ENCODE measurements at regions not wholly inside any gene's neighbourhood (a gene's known extent, or its start where the extent isn't known, plus 50 kb on each side); places are given as distances from the start of the nearest gene placed in this dataset.

- H3K27ac ChIP-seq (ENCODE audit: low read depth, low read length): no peak overlapping the region
- no peaks in the 10 kb centered on the region for H3K36me3 ChIP-seq (ENCODE audit: insufficient read depth, low read length)
- no peaks in the 10 kb centered on the region for H3K27me3 ChIP-seq (ENCODE audit: insufficient read depth, low read length)
- no peak for TF ChIP-seq CTCF (IDR thresholded peaks at IDR 0.05; ENCODE audit: extremely low read depth, low read depth, low read length)
- no peak overlapping the region for H3K4me2 ChIP-seq (ENCODE audit: insufficient read depth, low read length)
- no peak overlapping the region for H3K4me3 ChIP-seq (ENCODE audit: insufficient read depth, low read length)
- H4K20me1 ChIP-seq (ENCODE audit: insufficient read depth, low read length): no peaks in the 10 kb centered on the region
- peak; percentile 23 for DNase-seq (ENCODE audit: insufficient read length, low spot score, missing footprints)
- no peaks in the 10 kb centered on the region for H3K79me2 ChIP-seq (ENCODE audit: insufficient read depth, low read length)
- no peak overlapping the region for H2AFZ ChIP-seq (ENCODE audit: low read length)
- H3K4me1 ChIP-seq (ENCODE audit: insufficient read depth, low read length): no peaks in the 10 kb centered on the region
- H3K9me3 ChIP-seq (ENCODE audit: low read depth, low read length): no peaks in the 10 kb centered on the region
Observed at GRCh38 chr2:129492548-129492947, 486.9 kb upstream of the RAB6C start.

DNA sequence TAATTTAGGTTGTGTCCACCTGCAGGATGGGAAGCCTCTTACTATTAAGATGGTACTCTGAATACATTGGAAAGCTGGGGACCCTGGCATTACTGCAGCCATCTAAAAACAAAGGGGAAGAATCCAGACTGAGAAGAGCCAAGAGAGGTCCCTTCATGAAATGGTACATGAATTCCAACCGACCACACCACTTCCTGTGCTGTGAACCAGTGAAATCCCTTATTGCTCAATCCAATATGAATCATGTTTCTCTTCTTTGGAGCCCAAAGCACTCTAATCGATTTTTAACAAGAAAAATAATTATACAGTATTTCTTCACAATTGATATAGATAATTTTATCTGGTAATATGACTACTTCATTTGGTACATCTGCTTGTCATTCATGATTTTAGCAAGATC is 479.7 kb upstream of the RAB6C start:
- Histone ChIP-seq H3K9me3 (ENCODE audit: low read depth, low read length) (no peaks in the 10 kb centered on the region), H3K4me1 (ENCODE audit: insufficient read depth, low read length) (no peaks in the 10 kb centered on the region), H3K36me3 (ENCODE audit: insufficient read depth, low read length) (no peaks in the 10 kb centered on the region), H3K27me3 (ENCODE audit: insufficient read depth, low read length) (no peaks in the 10 kb centered on the region), H4K20me1 (ENCODE audit: insufficient read depth, low read length) (no peaks in the 10 kb centered on the region), H2AFZ (ENCODE audit: low read length) (no peak overlapping the region), H3K4me2 (ENCODE audit: insufficient read depth, low read length) (no peak overlapping the region), H3K79me2 (ENCODE audit: insufficient read depth, low read length) (no peaks in the 10 kb centered on the region), H3K4me3 (ENCODE audit: insufficient read depth, low read length) (no peak overlapping the region), H3K27ac (ENCODE audit: low read depth, low read length) (no peak overlapping the region)
- no peak for DNase-seq (ENCODE audit: insufficient read length, low spot score, missing footprints)
- TF ChIP-seq CTCF (IDR thresholded peaks at IDR 0.05; ENCODE audit: extremely low read depth, low read depth, low read length): no peak

- Histone ChIP-seq H3K4me2 (ENCODE audit: insufficient read depth, low read length) (no peak overlapping the region), H3K4me3 (ENCODE audit: insufficient read depth, low read length) (no peak overlapping the region), H3K27ac (ENCODE audit: low read depth, low read length) (no peak overlapping the region), H2AFZ (ENCODE audit: low read length) (no peak overlapping the region), H3K36me3 (ENCODE audit: insufficient read depth, low read length) (no peaks in the 10 kb centered on the region), H4K20me1 (ENCODE audit: insufficient read depth, low read length) (no peaks in the 10 kb centered on the region), H3K4me1 (ENCODE audit: insufficient read depth, low read length) (no peaks in the 10 kb centered on the region), H3K9me3 (ENCODE audit: low read depth, low read length) (peaks cover 3% of the 10 kb centered on the region), H3K27me3 (ENCODE audit: insufficient read depth, low read length) (no peaks in the 10 kb centered on the region), H3K79me2 (ENCODE audit: insufficient read depth, low read length) (no peaks in the 10 kb centered on the region)
- TF ChIP-seq CTCF (IDR thresholded peaks at IDR 0.05; ENCODE audit: extremely low read depth, low read depth, low read length): no peak
- no peak for DNase-seq (ENCODE audit: insufficient read length, low spot score, missing footprints)
Observed at GRCh38 chr2:129502781-129503180, 476.7 kb upstream of the RAB6C start.

GRCh38 chr2:129504646-129505045 is 474.8 kb upstream of the RAB6C start:
- no peaks in the 10 kb centered on the region for H3K4me1 ChIP-seq (ENCODE audit: insufficient read depth, low read length)
- no peak overlapping the region for H2AFZ ChIP-seq (ENCODE audit: low read length)
- H3K4me3 ChIP-seq (ENCODE audit: insufficient read depth, low read length): no peak overlapping the region
- no peak overlapping the region for H3K4me2 ChIP-seq (ENCODE audit: insufficient read depth, low read length)
- DNase-seq (ENCODE audit: insufficient read length, low spot score, missing footprints): no peak
- H3K79me2 ChIP-seq (ENCODE audit: insufficient read depth, low read length): no peaks in the 10 kb centered on the region
- no peaks in the 10 kb centered on the region for H3K27me3 ChIP-seq (ENCODE audit: insufficient read depth, low read length)
- peaks cover 3% of the 10 kb centered on the region for H3K9me3 ChIP-seq (ENCODE audit: low read depth, low read length)
- H3K27ac ChIP-seq (ENCODE audit: low read depth, low read length): no peak overlapping the region
- TF ChIP-seq CTCF (IDR thresholded peaks at IDR 0.05; ENCODE audit: extremely low read depth, low read depth, low read length): no peak
- H4K20me1 ChIP-seq (ENCODE audit: insufficient read depth, low read length): no peaks in the 10 kb centered on the region
- H3K36me3 ChIP-seq (ENCODE audit: insufficient read depth, low read length): no peaks in the 10 kb centered on the region
